Keratinocyte (primary cell): ENCODE measurements at regions not wholly inside any gene's neighbourhood (a gene's known extent, or its start where the extent isn't known, plus 50 kb on each side); places are given as distances from the start of the nearest gene placed in this dataset.

Experiments
- DNase-seq: peaks from one replicate; pipeline ENCODE4 v3.0.0-alpha.2; 2011; ENCODE audit warnings: low read depth, missing footprints, low spot score
- FAIRE-seq: peaks from 2 replicates; lab custom pipeline; 2011; peaks lifted over from hg19 to GRCh38; lab: Jason Lieb, UNC
- H2AFZ ChIP-seq: 2 replicates; pipeline ENCODE4 v1.6.0; 2012; ENCODE audit warnings: low read length, control low read depth, inconsistent platforms; ENCODE audit not compliant: control insufficient read depth
- H3K27ac ChIP-seq: 2 replicates; pipeline ENCODE4 v1.5.1; 2011; ENCODE audit warnings: low read length; ENCODE audit not compliant: control insufficient read depth, insufficient read depth
- H3K27me3 ChIP-seq: 3 replicates; pipeline ENCODE4 v1.6.0; 2011; ENCODE audit warnings: low read length; ENCODE audit not compliant: control insufficient read depth, insufficient read depth; ENCODE audit errors: extremely low read depth
- H3K36me3 ChIP-seq, 2 experiments: 2 replicates in 1 of 2; 3 replicates in 1 of 2; pipeline ENCODE4 v1.5.1; 2011; ENCODE audit warnings: low read length in 2 of 2, mild to moderate bottlenecking in 1 of 2; ENCODE audit not compliant: control insufficient read depth in 2 of 2, insufficient read depth in 2 of 2; ENCODE audit errors: extremely low read depth in 1 of 2
- H3K4me1 ChIP-seq: 3 replicates; pipeline ENCODE4 v1.5.1; 2011; ENCODE audit warnings: low read length; ENCODE audit not compliant: control insufficient read depth, insufficient read depth; ENCODE audit errors: extremely low read depth
- H3K4me2 ChIP-seq: 3 replicates; pipeline ENCODE4 v1.6.0; 2011; ENCODE audit warnings: low read depth, low read length; ENCODE audit not compliant: control insufficient read depth, insufficient read depth; ENCODE audit errors: extremely low read depth
- H3K4me3 ChIP-seq, 3 experiments: fragments of 200-600 bp in 1 of 3; sonication (generic) in 1 of 3; 2 replicates in 2 of 3; 3 replicates in 1 of 3; pipeline ENCODE4 v1.5.1; 2011 to 2016; ENCODE audit warnings: low read length in 3 of 3, mild to moderate bottlenecking in 3 of 3, control low read depth in 2 of 3, inconsistent platforms in 1 of 3, low read depth in 1 of 3, mixed read lengths in 1 of 3, mixed run types in 1 of 3, moderate library complexity in 1 of 3; ENCODE audit not compliant: control insufficient read depth in 2 of 3, insufficient read depth in 2 of 3; ENCODE audit errors: extremely low read depth in 1 of 3
- H3K79me2 ChIP-seq: 2 replicates; pipeline ENCODE4 v1.6.0; 2012; ENCODE audit warnings: low read length; ENCODE audit not compliant: control insufficient read depth, insufficient read depth
- H3K9ac ChIP-seq: 3 replicates; pipeline ENCODE4 v1.6.0; 2011; ENCODE audit warnings: low read length; ENCODE audit not compliant: control insufficient read depth, insufficient read depth; ENCODE audit errors: extremely low read depth
- H3K9me1 ChIP-seq: 3 replicates; pipeline ENCODE4 v1.6.0; 2011; ENCODE audit warnings: low read length; ENCODE audit not compliant: control insufficient read depth, insufficient read depth; ENCODE audit errors: extremely low read depth
- H3K9me3 ChIP-seq: 2 replicates; pipeline ENCODE4 v1.5.1; 2012; ENCODE audit warnings: low read depth, low read length; ENCODE audit not compliant: control insufficient read depth
- H4K20me1 ChIP-seq: 3 replicates; pipeline ENCODE4 v1.6.0; 2011; ENCODE audit warnings: low read length; ENCODE audit not compliant: control insufficient read depth, insufficient read depth; ENCODE audit errors: extremely low read depth
- EZH2 ChIP-seq: IDR thresholded peaks from one replicate; pipeline ENCODE4 v1.6.1; 2012; ENCODE audit warnings: inconsistent platforms, mild to moderate bottlenecking, low read length, moderate library complexity
- dilution Hi-C: fragments of 300-500 bp; cut with MboI; formaldehyde crosslinking; loops from one replicate; pipeline ENCODE4 v1.7.0; 2020; ENCODE audit warnings: low sequenced_read_pairs; ENCODE audit not compliant: extremely low pct_ligation_motif_present
- TF ChIP-seq, protein P1 (sequence below), 3 experiments: IDR thresholded peaks in 1 of 3; conservative IDR thresholded peaks in 1 of 3; optimal IDR thresholded peaks in 1 of 3; 2 replicates in 2 of 3; 3 replicates in 1 of 3; pipeline versions ENCODE3 to v1.5.1; 2011; ENCODE audit warnings: low read length in 3 of 3, mild to moderate bottlenecking in 3 of 3, moderate library complexity in 2 of 3, control low read depth in 1 of 3, inconsistent platforms in 1 of 3; ENCODE audit not compliant: insufficient read depth in 2 of 3; ENCODE audit errors: extremely low read depth in 1 of 3

DNA sequence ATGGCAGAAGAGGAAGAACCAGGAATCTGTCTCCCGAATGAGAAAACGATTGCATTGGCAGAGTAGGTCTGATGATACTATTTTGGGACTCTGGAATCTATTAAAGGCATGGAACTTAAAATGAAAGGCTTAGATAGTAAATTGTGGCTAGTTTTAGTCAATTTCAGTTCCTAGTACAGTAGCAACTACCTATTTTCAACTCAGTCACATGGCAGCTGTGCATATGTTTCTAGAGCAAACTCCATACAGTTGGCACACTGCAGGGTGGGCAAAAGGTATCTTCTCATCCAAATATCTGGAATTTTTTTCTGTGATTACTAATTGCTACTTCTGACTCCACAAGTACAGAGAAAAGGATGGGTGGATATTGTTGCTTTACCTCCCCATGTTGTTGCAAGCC lies 663.6 kb downstream of the PCDH7 start:
- H4K20me1 ChIP-seq = no peaks in the 10 kb centered on the region
- H3K9me3 ChIP-seq = no peaks in the 10 kb centered on the region
- dilution Hi-C loops = no loop called here
- no peak for FAIRE-seq
- no peaks in the 10 kb centered on the region for H3K36me3 ChIP-seq
- no peak for TF ChIP-seq EZH2
- TF ChIP-seq, protein P1, sequence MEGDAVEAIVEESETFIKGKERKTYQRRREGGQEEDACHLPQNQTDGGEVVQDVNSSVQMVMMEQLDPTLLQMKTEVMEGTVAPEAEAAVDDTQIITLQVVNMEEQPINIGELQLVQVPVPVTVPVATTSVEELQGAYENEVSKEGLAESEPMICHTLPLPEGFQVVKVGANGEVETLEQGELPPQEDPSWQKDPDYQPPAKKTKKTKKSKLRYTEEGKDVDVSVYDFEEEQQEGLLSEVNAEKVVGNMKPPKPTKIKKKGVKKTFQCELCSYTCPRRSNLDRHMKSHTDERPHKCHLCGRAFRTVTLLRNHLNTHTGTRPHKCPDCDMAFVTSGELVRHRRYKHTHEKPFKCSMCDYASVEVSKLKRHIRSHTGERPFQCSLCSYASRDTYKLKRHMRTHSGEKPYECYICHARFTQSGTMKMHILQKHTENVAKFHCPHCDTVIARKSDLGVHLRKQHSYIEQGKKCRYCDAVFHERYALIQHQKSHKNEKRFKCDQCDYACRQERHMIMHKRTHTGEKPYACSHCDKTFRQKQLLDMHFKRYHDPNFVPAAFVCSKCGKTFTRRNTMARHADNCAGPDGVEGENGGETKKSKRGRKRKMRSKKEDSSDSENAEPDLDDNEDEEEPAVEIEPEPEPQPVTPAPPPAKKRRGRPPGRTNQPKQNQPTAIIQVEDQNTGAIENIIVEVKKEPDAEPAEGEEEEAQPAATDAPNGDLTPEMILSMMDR (optimal IDR thresholded peaks at IDR 0.05 in 1 of 3, IDR thresholded peaks at IDR 0.05 in 1 of 3, conservative IDR thresholded peaks at IDR 0.05 in 1 of 3; ENCODE audit: extremely low read depth in 1 of 3, insufficient read depth in 2 of 3, low read length in 3 of 3) = no peak
- no peak for DNase-seq
- no peak overlapping the region for H2AFZ ChIP-seq
- H3K9ac ChIP-seq = no peak overlapping the region
- no peaks in the 10 kb centered on the region for H3K27me3 ChIP-seq
- H3K4me2 ChIP-seq = no peak overlapping the region
- H3K79me2 ChIP-seq = no peaks in the 10 kb centered on the region
- no peak overlapping the region for H3K4me3 ChIP-seq
- no peaks in the 10 kb centered on the region for H3K4me1 ChIP-seq
- H3K9me1 ChIP-seq = no peaks in the 10 kb centered on the region
- no peak overlapping the region for H3K27ac ChIP-seq

DNA sequence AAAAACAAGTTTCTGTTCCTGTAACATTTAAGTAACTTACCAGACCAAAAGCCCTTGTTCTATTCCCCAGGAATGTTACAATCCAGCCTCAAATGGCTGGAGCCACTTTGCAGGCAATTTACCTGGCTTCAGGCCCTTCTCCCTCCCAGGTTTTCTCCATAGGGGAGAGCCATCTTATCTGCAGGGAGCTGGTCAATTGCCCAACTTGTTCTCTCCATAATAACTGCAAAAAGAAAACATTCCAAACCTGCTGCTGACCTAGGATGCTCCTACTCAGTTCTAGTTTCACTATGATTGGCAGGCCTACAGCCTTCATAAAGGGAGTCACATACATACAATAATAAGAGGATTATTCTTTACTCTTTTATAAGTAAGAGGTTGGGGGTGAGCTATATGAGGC lies 670.7 kb downstream of the PCDH7 start:
- DNase-seq (no peak), FAIRE-seq (no peak)
- H4K20me1 ChIP-seq = no peaks in the 10 kb centered on the region
- no peaks in the 10 kb centered on the region for H3K36me3 ChIP-seq
- no peaks in the 10 kb centered on the region for H3K4me1 ChIP-seq
- H3K9ac ChIP-seq = no peak overlapping the region
- H3K9me3 ChIP-seq = no peaks in the 10 kb centered on the region
- H3K9me1 ChIP-seq = no peaks in the 10 kb centered on the region
- H3K4me2 ChIP-seq = no peak overlapping the region
- H3K27ac ChIP-seq = no peak overlapping the region
- no peak for TF ChIP-seq EZH2
- TF ChIP-seq, protein P1 (optimal IDR thresholded peaks at IDR 0.05 in 1 of 3, IDR thresholded peaks at IDR 0.05 in 1 of 3, conservative IDR thresholded peaks at IDR 0.05 in 1 of 3; ENCODE audit: extremely low read depth in 1 of 3, insufficient read depth in 2 of 3, low read length in 3 of 3) = no peak
- dilution Hi-C loops = no loop called here
- H2AFZ ChIP-seq = no peak overlapping the region
- no peak overlapping the region for H3K4me3 ChIP-seq
- no peaks in the 10 kb centered on the region for H3K27me3 ChIP-seq
- H3K79me2 ChIP-seq = no peaks in the 10 kb centered on the region
